IMR-90 (cell line): ENCODE measurements at regions not wholly inside any gene's neighbourhood (a gene's known extent, or its start where the extent isn't known, plus 50 kb on each side); places are given as distances from the start of the nearest gene placed in this dataset.

Experiments
- CTCF ChIP-seq: conservative IDR thresholded peaks from 2 replicates; pipeline ENCODE4 v1.5.1; 2012; ENCODE audit warnings: mild to moderate bottlenecking, low read depth, low read length, improper control_type of control experiment
- POLR2A ChIP-seq: IDR thresholded peaks from 2 replicates; pipeline ENCODE4 v1.6.1; 2012; ENCODE audit warnings: mild to moderate bottlenecking, low read depth, low read length

GRCh38 chr5:179437341-179438001, 92.2 kb upstream of the ADAMTS2 start:
- TF ChIP-seq CTCF: no peak
- no peak for TF ChIP-seq POLR2A
